Activated CD4-positive, alpha-beta T cell treated with anti-CD3 and anti-CD28 coated beads, Interleukin-10, Interleukin-2, amounts not matched to agents 100 ng/mL and 50 ng/mL, durations not matched to agents 16 hours and 8 hours (primary cell): ENCODE measurements at regions not wholly inside any gene's neighbourhood (a gene's known extent, or its start where the extent isn't known, plus 50 kb on each side); places are given as distances from the start of the nearest gene placed in this dataset.

Experiments
- DNase-seq: peaks from one replicate; pipeline ENCODE4 v3.0.0-alpha.2; 2020

- DNase-seq = no peak
Measured at GRCh38 chr3:36197151-36197550, 183.2 kb upstream of the STAC start.

- no peak for DNase-seq
Measured at GRCh38 chr3:36201546-36201945, 178.8 kb upstream of the STAC start.

GRCh38 chr3:36206956-36207580, 173.2 kb upstream of the STAC start:
- no peak for DNase-seq

GRCh38 chr3:36210840-36211651, 169.3 kb upstream of the STAC start:
- DNase-seq = no peak

- DNase-seq = no peak
Measured at GRCh38 chr3:36211652-36211999, 168.7 kb upstream of the STAC start.

- no peak for DNase-seq
Measured at GRCh38 chr3:36212251-36212650, 168.1 kb upstream of the STAC start.

- DNase-seq = no peak
Measured at GRCh38 chr3:36214460-36214859, 165.8 kb upstream of the STAC start.

GRCh38 chr3:36215241-36215640, 165.1 kb upstream of the STAC start:
- DNase-seq = no peak

GRCh38 chr3:36219398-36219797, 160.9 kb upstream of the STAC start:
- DNase-seq = no peak

GRCh38 chr3:36220173-36220572, 160.1 kb upstream of the STAC start:
- DNase-seq = no peak

GRCh38 chr3:36221975-36222374, 158.3 kb upstream of the STAC start:
- no peak for DNase-seq

- no peak for DNase-seq
Measured at GRCh38 chr3:36227980-36228379, 152.3 kb upstream of the STAC start.

GRCh38 chr3:36229496-36229895, 150.8 kb upstream of the STAC start:
- DNase-seq = no peak

GRCh38 chr3:36232797-36233489, 147.4 kb upstream of the STAC start:
- DNase-seq = no peak

- no peak for DNase-seq
Measured at GRCh38 chr3:36244728-36245127, 135.6 kb upstream of the STAC start.

GRCh38 chr3:36248374-36248773, 131.9 kb upstream of the STAC start:
- no peak for DNase-seq

- DNase-seq = no peak
Measured at GRCh38 chr3:36250191-36250590, 130.1 kb upstream of the STAC start.

- DNase-seq = no peak
Measured at GRCh38 chr3:36257158-36257852, 123.0 kb upstream of the STAC start.

GRCh38 chr3:36258421-36258820, 121.9 kb upstream of the STAC start:
- DNase-seq = no peak

- DNase-seq = no peak
Measured at GRCh38 chr3:36259580-36259979, 120.7 kb upstream of the STAC start.

- no peak for DNase-seq
Measured at GRCh38 chr3:36269274-36269673, 111.0 kb upstream of the STAC start.

- no peak for DNase-seq
Measured at GRCh38 chr3:36282766-36283165, 97.5 kb upstream of the STAC start.

GRCh38 chr3:36295296-36295695, 85.0 kb upstream of the STAC start:
- DNase-seq = no peak

- no peak for DNase-seq
Measured at GRCh38 chr3:36297195-36297594, 83.1 kb upstream of the STAC start.
